Right kidney (tissue), 1 donor: ENCODE measurements at regions not wholly inside any gene's neighbourhood (a gene's known extent, or its start where the extent isn't known, plus 50 kb on each side); places are given as distances from the start of the nearest gene placed in this dataset.

ENCODE experiments used
- DNase-seq: peaks from one replicate; pipeline ENCODE4 v3.0.0-alpha.2; 2016

- DNase-seq = no peak
Measured at GRCh38 chr10:113219446-113219845, 269.4 kb downstream of the TCF7L2 start.

GRCh38 chr10:113221756-113222168, 271.7 kb downstream of the TCF7L2 start:
- DNase-seq = no peak

- DNase-seq = no peak
Measured at GRCh38 chr10:113222207-113222606, 272.2 kb downstream of the TCF7L2 start.

- DNase-seq = no peak
Measured at GRCh38 chr10:113225364-113225763, 275.3 kb downstream of the TCF7L2 start.

GRCh38 chr10:113225903-113226302, 275.9 kb downstream of the TCF7L2 start:
- DNase-seq = no peak

GRCh38 chr10:113226399-113226798, 276.4 kb downstream of the TCF7L2 start:
- no peak for DNase-seq

GRCh38 chr10:113226831-113227445, 276.9 kb downstream of the TCF7L2 start:
- no peak for DNase-seq

GRCh38 chr10:113228530-113228929, 278.5 kb downstream of the TCF7L2 start:
- DNase-seq = no peak

- DNase-seq = no peak
Measured at GRCh38 chr10:113230011-113230610, 280.1 kb downstream of the TCF7L2 start.

GRCh38 chr10:113232928-113233511, 283.0 kb downstream of the TCF7L2 start:
- no peak for DNase-seq

- DNase-seq = no peak
Measured at GRCh38 chr10:113234481-113234880, 284.4 kb downstream of the TCF7L2 start.

- DNase-seq = no peak
Measured at GRCh38 chr10:113235508-113235907, 285.5 kb downstream of the TCF7L2 start.

- no peak for DNase-seq
Measured at GRCh38 chr10:113236998-113237397, 287.0 kb downstream of the TCF7L2 start.

GRCh38 chr10:113239566-113240350, 289.7 kb downstream of the TCF7L2 start:
- DNase-seq = no peak

- no peak for DNase-seq
Measured at GRCh38 chr10:113240736-113241135, 290.7 kb downstream of the TCF7L2 start.

GRCh38 chr10:113241599-113242360, 291.7 kb downstream of the TCF7L2 start:
- no peak for DNase-seq

- DNase-seq = no peak
Measured at GRCh38 chr10:113243311-113243710, 293.3 kb downstream of the TCF7L2 start.

- no peak for DNase-seq
Measured at GRCh38 chr10:113244750-113245149, 294.7 kb downstream of the TCF7L2 start.

GRCh38 chr10:113245286-113245685, 295.2 kb downstream of the TCF7L2 start:
- no peak for DNase-seq

GRCh38 chr10:113247050-113247449, 297.0 kb downstream of the TCF7L2 start:
- DNase-seq = no peak

GRCh38 chr10:113252650-113253618, 299.9 kb upstream of the HABP2 start:
- DNase-seq = no peak
